ENCODE measurements at regions not wholly inside any gene's neighbourhood (a gene's known extent, or its start where the extent isn't known, plus 50 kb on each side); places are given as distances from the start of the nearest gene placed in this dataset.

GRCh38 chr4:107220976-107221375, 184.9 kb upstream of the DKK2 start:
- DNase-seq, result no peak

- no peak for DNase-seq
Observed at GRCh38 chr4:107219681-107220080, 183.6 kb upstream of the DKK2 start.

- DNase-seq, result no peak
Observed at GRCh38 chr4:107216379-107216778, 180.3 kb upstream of the DKK2 start.

- no peak for DNase-seq
Observed at GRCh38 chr4:107215222-107215621, 179.1 kb upstream of the DKK2 start.

- no peak for DNase-seq
Observed at GRCh38 chr4:107213880-107214279, 177.8 kb upstream of the DKK2 start.

- no peak for DNase-seq
Observed at GRCh38 chr4:107213410-107213809, 177.3 kb upstream of the DKK2 start.

- no peak for DNase-seq
Observed at GRCh38 chr4:107212565-107212964, 176.5 kb upstream of the DKK2 start.

- no peak for DNase-seq
Observed at GRCh38 chr4:107210450-107211239, 174.5 kb upstream of the DKK2 start.

GRCh38 chr4:107203733-107204132, 167.6 kb upstream of the DKK2 start:
- DNase-seq, result no peak

- no peak for DNase-seq
Observed at GRCh38 chr4:107202744-107203143, 166.6 kb upstream of the DKK2 start.

- no peak for DNase-seq
Observed at GRCh38 chr4:107197121-107197520, 161.0 kb upstream of the DKK2 start.

GRCh38 chr4:107196312-107196711, 160.2 kb upstream of the DKK2 start:
- no peak for DNase-seq

- no peak for DNase-seq
Observed at GRCh38 chr4:107194005-107194404, 157.9 kb upstream of the DKK2 start.

GRCh38 chr4:107192601-107193000, 156.5 kb upstream of the DKK2 start:
- no peak for DNase-seq

GRCh38 chr4:107187091-107187490, 151.0 kb upstream of the DKK2 start:
- DNase-seq, result no peak

GRCh38 chr4:107183155-107183774, 147.2 kb upstream of the DKK2 start:
- DNase-seq, result peak in 1 of 2 experiments; percentile 23

- DNase-seq, result no peak
Observed at GRCh38 chr4:107182347-107182746, 146.2 kb upstream of the DKK2 start.

- no peak for DNase-seq
Observed at GRCh38 chr4:107166873-107167450, 130.8 kb upstream of the DKK2 start.

- no peak for DNase-seq
Observed at GRCh38 chr4:107166181-107166580, 130.1 kb upstream of the DKK2 start.

GRCh38 chr4:107164962-107165475, 128.9 kb upstream of the DKK2 start:
- DNase-seq, result no peak

- no peak for DNase-seq
Observed at GRCh38 chr4:107156443-107156842, 120.3 kb upstream of the DKK2 start.

GRCh38 chr4:107155366-107155765, 119.3 kb upstream of the DKK2 start:
- DNase-seq, result no peak

- DNase-seq, result no peak
Observed at GRCh38 chr4:107153956-107154355, 117.8 kb upstream of the DKK2 start.

- no peak for DNase-seq
Observed at GRCh38 chr4:107153228-107153627, 117.1 kb upstream of the DKK2 start.

All from cerebellar nuclear complex (tissue), 1 donor.